ENCODE measurements at regions not wholly inside any gene's neighbourhood (a gene's known extent, or its start where the extent isn't known, plus 50 kb on each side); places are given as distances from the start of the nearest gene placed in this dataset.

GRCh38 chr1:181216591-181216994, 128.1 kb downstream of the IER5 start:
- Histone ChIP-seq H3K9me3 (ENCODE audit: low read length) (no peaks in the 10 kb centered on the region), H3K27ac (ENCODE audit: extremely low read length, insufficient read depth, low read length) (no peak overlapping the region), H3K4me2 (ENCODE audit: low read depth, low read length) (no peak overlapping the region), H3K4me3 (replicated peaks in 1 of 3; ENCODE audit: insufficient read depth in 1 of 3, low read depth in 2 of 3, low read length in 3 of 3) (no peak overlapping the region), H3K27me3 (ENCODE audit: control insufficient read depth in 1 of 2, insufficient read depth in 2 of 2, low read length in 2 of 2) (peaks cover 0 to 23% of the 10 kb centered on the region in 2 experiments; a peak in 2 of 5 replicates), H2AFZ (ENCODE audit: low read length) (no peak overlapping the region), H3K9ac (ENCODE audit: insufficient read depth, low read depth, low read length) (no peak overlapping the region), H3K4me1 (ENCODE audit: insufficient read depth, low read length) (no peaks in the 10 kb centered on the region), H4K20me1 (ENCODE audit: insufficient read depth, low read length) (no peaks in the 10 kb centered on the region), H3K79me2 (ENCODE audit: insufficient read depth, low read length) (no peaks in the 10 kb centered on the region), H3K36me3 (replicated peaks in 1 of 2; ENCODE audit: control insufficient read depth in 1 of 2, insufficient read depth in 2 of 2, low read length in 2 of 2) (no peaks in the 10 kb centered on the region)
- no peak for ATAC-seq
- CTCF ChIA-PET (ENCODE audit: low intra/inter-chr PET ratio, low total read pairs) = no interaction called here
- no peak for DNase-seq (ENCODE audit: low spot score)
- in situ Hi-C loops (cut with HindIII; ENCODE audit: extremely low pct_ligation_motif_present, low pct_unique_long_range_greater_than_20kb) (no loop called here), intact Hi-C loops (cut with micrococcal nuclease; ENCODE audit: unreplicated experiment) (no loop called here)
- BruUV-seq (replicated peaks) = no TSS peak
- WGBS (ENCODE audit: low lambda C conversion rate) = 0% methylated on average over 2 of the region's 3 CpGs
- no peak for FAIRE-seq
- POLR2A ChIA-PET = no interaction called here
- TF ChIP-seq FOXJ3 (CRISPR knock-in tag; IDR thresholded peaks at IDR 0.05; ENCODE audit: borderline replicate concordance) (no peak), FOXK2 (IDR thresholded peaks at IDR 0.05) (no peak), TCF12 (IDR thresholded peaks at IDR 0.05) (no peak), TCF12 (CRISPR knock-in tag; IDR thresholded peaks at IDR 0.05) (no peak), TOE1 (CRISPR knock-in tag; IDR thresholded peaks at IDR 0.05) (no peak), ZNF30 (CRISPR knock-in tag; IDR thresholded peaks at IDR 0.05) (no peak), ZNF550 (CRISPR knock-in tag; IDR thresholded peaks at IDR 0.05; ENCODE audit: borderline replicate concordance) (no peak), NFATC3 (CRISPR knock-in tag; IDR thresholded peaks at IDR 0.05) (no peak), ZNF768 (CRISPR knock-in tag; IDR thresholded peaks at IDR 0.05) (no peak), IRF2 (CRISPR knock-in tag; IDR thresholded peaks at IDR 0.05) (no peak), ZMYM3 (CRISPR knock-in tag; IDR thresholded peaks at IDR 0.05) (no peak), POLR2A (IDR thresholded peaks at IDR 0.05; ENCODE audit: insufficient read depth in 1 of 2, low read depth in 2 of 2, low read length in 2 of 2) (no peak), HDAC1 (CRISPR knock-in tag; IDR thresholded peaks at IDR 0.05) (no peak), DMTF1 (CRISPR knock-in tag; IDR thresholded peaks at IDR 0.05) (no peak), ASH2L (IDR thresholded peaks at IDR 0.05; ENCODE audit: insufficient read length, low read depth, low read length) (no peak), RNF2 (conservative IDR thresholded peaks at IDR 0.05; ENCODE audit: low read depth) (no peak), ZBTB7B (CRISPR knock-in tag; IDR thresholded peaks at IDR 0.05) (no peak), ZNF501 (CRISPR knock-in tag; IDR thresholded peaks at IDR 0.05) (no peak), ZNF616 (CRISPR knock-in tag; IDR thresholded peaks at IDR 0.05; ENCODE audit: low read depth) (no peak)
- TF ChIP-seq, protein P1, sequence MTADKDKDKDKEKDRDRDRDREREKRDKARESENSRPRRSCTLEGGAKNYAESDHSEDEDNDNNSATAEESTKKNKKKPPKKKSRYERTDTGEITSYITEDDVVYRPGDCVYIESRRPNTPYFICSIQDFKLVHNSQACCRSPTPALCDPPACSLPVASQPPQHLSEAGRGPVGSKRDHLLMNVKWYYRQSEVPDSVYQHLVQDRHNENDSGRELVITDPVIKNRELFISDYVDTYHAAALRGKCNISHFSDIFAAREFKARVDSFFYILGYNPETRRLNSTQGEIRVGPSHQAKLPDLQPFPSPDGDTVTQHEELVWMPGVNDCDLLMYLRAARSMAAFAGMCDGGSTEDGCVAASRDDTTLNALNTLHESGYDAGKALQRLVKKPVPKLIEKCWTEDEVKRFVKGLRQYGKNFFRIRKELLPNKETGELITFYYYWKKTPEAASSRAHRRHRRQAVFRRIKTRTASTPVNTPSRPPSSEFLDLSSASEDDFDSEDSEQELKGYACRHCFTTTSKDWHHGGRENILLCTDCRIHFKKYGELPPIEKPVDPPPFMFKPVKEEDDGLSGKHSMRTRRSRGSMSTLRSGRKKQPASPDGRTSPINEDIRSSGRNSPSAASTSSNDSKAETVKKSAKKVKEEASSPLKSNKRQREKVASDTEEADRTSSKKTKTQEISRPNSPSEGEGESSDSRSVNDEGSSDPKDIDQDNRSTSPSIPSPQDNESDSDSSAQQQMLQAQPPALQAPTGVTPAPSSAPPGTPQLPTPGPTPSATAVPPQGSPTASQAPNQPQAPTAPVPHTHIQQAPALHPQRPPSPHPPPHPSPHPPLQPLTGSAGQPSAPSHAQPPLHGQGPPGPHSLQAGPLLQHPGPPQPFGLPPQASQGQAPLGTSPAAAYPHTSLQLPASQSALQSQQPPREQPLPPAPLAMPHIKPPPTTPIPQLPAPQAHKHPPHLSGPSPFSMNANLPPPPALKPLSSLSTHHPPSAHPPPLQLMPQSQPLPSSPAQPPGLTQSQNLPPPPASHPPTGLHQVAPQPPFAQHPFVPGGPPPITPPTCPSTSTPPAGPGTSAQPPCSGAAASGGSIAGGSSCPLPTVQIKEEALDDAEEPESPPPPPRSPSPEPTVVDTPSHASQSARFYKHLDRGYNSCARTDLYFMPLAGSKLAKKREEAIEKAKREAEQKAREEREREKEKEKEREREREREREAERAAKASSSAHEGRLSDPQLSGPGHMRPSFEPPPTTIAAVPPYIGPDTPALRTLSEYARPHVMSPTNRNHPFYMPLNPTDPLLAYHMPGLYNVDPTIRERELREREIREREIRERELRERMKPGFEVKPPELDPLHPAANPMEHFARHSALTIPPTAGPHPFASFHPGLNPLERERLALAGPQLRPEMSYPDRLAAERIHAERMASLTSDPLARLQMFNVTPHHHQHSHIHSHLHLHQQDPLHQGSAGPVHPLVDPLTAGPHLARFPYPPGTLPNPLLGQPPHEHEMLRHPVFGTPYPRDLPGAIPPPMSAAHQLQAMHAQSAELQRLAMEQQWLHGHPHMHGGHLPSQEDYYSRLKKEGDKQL (CRISPR knock-in tag; IDR thresholded peaks at IDR 0.05; ENCODE audit: low read depth) = no peak
